SIG-M5 (cell line): ENCODE measurements at regions not wholly inside any gene's neighbourhood (a gene's known extent, or its start where the extent isn't known, plus 50 kb on each side); places are given as distances from the start of the nearest gene placed in this dataset.

Experiments
- DNase-seq: peaks from one replicate; lab custom pipeline; 2025; lab: John Stamatoyannopoulos, UW

- no peak for DNase-seq
Observed at GRCh38 chr12:24759155-24759554, 189.7 kb downstream of the BCAT1 start.

GRCh38 chr12:24756479-24757024, 192.3 kb downstream of the BCAT1 start:
- DNase-seq: no peak

- DNase-seq: no peak
Observed at GRCh38 chr12:24754690-24755638, 193.9 kb downstream of the BCAT1 start.

GRCh38 chr12:24752763-24753462, 196.0 kb downstream of the BCAT1 start:
- DNase-seq: no peak

- DNase-seq: no peak
Observed at GRCh38 chr12:24751181-24751580, 197.7 kb downstream of the BCAT1 start.

- DNase-seq: no peak
Observed at GRCh38 chr12:24750263-24750662, 198.6 kb downstream of the BCAT1 start.

- no peak for DNase-seq
Observed at GRCh38 chr12:24749171-24749570, 199.7 kb downstream of the BCAT1 start.

GRCh38 chr12:24748326-24748725, 200.6 kb downstream of the BCAT1 start:
- no peak for DNase-seq

GRCh38 chr12:24746864-24747263, 202.0 kb downstream of the BCAT1 start:
- DNase-seq: no peak

GRCh38 chr12:24746006-24746671, 202.8 kb downstream of the BCAT1 start:
- DNase-seq: no peak

GRCh38 chr12:24743941-24744793, 204.7 kb downstream of the BCAT1 start:
- no peak for DNase-seq

GRCh38 chr12:24742378-24742777, 206.5 kb downstream of the BCAT1 start:
- no peak for DNase-seq

GRCh38 chr12:24741216-24741615, 207.7 kb downstream of the BCAT1 start:
- no peak for DNase-seq

GRCh38 chr12:24739106-24739779, 209.7 kb downstream of the BCAT1 start:
- no peak for DNase-seq

- DNase-seq: no peak
Observed at GRCh38 chr12:24738441-24738840, 210.5 kb downstream of the BCAT1 start.

GRCh38 chr12:24731596-24731995, 217.3 kb downstream of the BCAT1 start:
- DNase-seq: no peak

- DNase-seq: no peak
Observed at GRCh38 chr12:24730489-24730896, 218.4 kb downstream of the BCAT1 start.

- DNase-seq: no peak
Observed at GRCh38 chr12:24728826-24729225, 220.1 kb downstream of the BCAT1 start.

GRCh38 chr12:24728366-24728765, 220.5 kb downstream of the BCAT1 start:
- DNase-seq: no peak

- no peak for DNase-seq
Observed at GRCh38 chr12:24725616-24726015, 223.3 kb downstream of the BCAT1 start.

- no peak for DNase-seq
Observed at GRCh38 chr12:24724814-24725213, 224.1 kb downstream of the BCAT1 start.
